ENCODE measurements at regions not wholly inside any gene's neighbourhood (a gene's known extent, or its start where the extent isn't known, plus 50 kb on each side); places are given as distances from the start of the nearest gene placed in this dataset.

DNA sequence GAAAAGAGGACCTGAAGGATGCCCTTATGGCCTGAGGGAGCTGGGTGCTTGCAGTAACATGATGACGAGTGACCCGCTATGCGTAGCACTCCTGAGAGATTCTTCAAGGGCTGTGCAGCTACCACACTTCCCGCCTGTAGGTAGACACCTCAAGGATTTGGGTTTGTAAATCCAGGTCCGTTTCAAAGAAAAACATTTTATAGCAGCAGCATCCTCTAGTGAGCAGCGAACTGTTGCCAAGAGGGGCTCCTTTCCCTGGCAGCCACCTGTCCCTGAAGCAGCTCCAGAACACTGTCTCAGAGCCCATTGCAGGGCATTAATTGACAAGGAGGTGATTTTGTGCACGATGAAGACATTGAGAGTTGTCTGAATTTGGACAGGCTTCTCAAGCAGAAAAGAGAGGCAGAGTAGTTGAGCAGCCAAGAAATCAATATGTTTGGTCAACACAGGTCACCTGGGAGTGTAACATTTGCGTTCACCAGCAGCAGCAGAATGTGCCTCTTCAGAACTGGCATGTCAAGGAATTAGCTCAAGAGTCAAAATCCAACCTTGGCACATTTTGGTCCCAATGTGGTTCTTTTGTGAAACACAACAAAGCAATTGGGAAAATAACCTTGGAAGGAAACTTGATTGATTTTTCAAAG lies 209.8 kb upstream of the MTNR1B start (continued):
- TF ChIP-seq, protein P1, sequence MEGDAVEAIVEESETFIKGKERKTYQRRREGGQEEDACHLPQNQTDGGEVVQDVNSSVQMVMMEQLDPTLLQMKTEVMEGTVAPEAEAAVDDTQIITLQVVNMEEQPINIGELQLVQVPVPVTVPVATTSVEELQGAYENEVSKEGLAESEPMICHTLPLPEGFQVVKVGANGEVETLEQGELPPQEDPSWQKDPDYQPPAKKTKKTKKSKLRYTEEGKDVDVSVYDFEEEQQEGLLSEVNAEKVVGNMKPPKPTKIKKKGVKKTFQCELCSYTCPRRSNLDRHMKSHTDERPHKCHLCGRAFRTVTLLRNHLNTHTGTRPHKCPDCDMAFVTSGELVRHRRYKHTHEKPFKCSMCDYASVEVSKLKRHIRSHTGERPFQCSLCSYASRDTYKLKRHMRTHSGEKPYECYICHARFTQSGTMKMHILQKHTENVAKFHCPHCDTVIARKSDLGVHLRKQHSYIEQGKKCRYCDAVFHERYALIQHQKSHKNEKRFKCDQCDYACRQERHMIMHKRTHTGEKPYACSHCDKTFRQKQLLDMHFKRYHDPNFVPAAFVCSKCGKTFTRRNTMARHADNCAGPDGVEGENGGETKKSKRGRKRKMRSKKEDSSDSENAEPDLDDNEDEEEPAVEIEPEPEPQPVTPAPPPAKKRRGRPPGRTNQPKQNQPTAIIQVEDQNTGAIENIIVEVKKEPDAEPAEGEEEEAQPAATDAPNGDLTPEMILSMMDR (IDR thresholded peaks at IDR 0.05; ENCODE audit: poor library complexity, severe bottlenecking), result no peak
- TF ChIP-seq MXI1 (conservative IDR thresholded peaks at IDR 0.05; ENCODE audit: poor library complexity, severe bottlenecking), result no peak

DNA sequence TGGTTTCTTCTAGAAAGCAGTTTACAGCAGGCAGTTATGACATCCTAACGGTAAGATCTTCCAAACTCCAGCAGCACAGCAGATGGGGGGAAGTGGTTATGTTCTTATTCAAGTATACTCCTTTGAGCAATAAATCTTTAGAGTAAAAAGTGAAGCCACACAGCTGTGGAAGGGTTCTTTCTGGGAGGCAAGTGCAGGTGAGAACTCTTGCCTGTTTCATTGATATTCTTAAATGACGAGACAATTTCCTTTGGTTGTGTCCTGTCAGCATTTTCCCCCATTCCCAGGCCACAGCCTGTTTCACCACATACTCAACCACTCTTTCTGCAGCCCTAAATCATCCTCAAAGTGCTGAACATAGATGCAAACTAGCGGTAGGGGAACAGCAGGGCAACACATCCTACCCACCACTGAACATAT lies 207.3 kb upstream of the MTNR1B start:
- Histone ChIP-seq H2AFZ (ENCODE audit: low read depth, low read length) (no peak overlapping the region), H4K20me1 (ENCODE audit: insufficient read depth) (no peaks in the 10 kb centered on the region), H3K4me2 (ENCODE audit: low read length) (no peak overlapping the region), H3F3A (ENCODE audit: insufficient read depth, low read length, poor library complexity, severe bottlenecking) (no peaks in the 10 kb centered on the region), H3K9me3 (ENCODE audit: low read length) (no peaks in the 10 kb centered on the region), H3K27ac (ENCODE audit: low read length) (no peak overlapping the region), H3K4me3 (ENCODE audit: low read length) (no peak overlapping the region), H3K36me3 (ENCODE audit: insufficient read depth, low read length) (no peaks in the 10 kb centered on the region), H3K9ac (ENCODE audit: low read length) (no peak overlapping the region), H3K79me2 (replicated peaks; ENCODE audit: insufficient read depth, low read length) (no peaks in the 10 kb centered on the region), H3K9me2 (ENCODE audit: insufficient read depth, low read length) (no peaks in the 10 kb centered on the region), H3K27me3 (ENCODE audit: insufficient read depth, low read depth, low read length) (no peaks in the 10 kb centered on the region)
- TF ChIP-seq, protein P1 (IDR thresholded peaks at IDR 0.05; ENCODE audit: poor library complexity, severe bottlenecking), result no peak
- no peak for TF ChIP-seq TAF1 (IDR thresholded peaks at IDR 0.05; ENCODE audit: low read depth)
- TF ChIP-seq SMC3 (conservative IDR thresholded peaks at IDR 0.05; ENCODE audit: poor library complexity), result no peak
- TF ChIP-seq MXI1 (conservative IDR thresholded peaks at IDR 0.05; ENCODE audit: poor library complexity, severe bottlenecking), result no peak

DNA sequence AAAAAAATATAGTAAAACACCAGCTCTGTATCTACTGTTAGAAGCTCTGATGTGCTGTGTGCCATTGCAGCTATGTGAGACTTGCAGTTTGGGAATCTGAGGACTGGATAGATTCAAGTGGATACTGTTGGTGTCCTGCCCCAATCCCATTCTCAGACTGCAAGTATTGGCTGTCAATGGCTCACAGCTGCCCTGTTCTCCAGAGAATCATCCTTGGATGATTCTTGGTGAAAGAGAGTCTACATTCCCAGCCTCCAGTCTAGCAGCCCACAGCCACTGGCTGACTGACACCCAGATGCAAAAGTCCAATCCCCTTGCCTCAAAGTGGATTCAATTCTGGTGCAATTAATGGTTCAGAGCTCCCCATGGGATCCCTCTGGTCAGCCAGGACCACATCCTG lies 206.1 kb upstream of the MTNR1B start:
- Histone ChIP-seq H3K4me3 (ENCODE audit: low read length) (no peak overlapping the region), H3K36me3 (ENCODE audit: insufficient read depth, low read length) (no peaks in the 10 kb centered on the region)
- TF ChIP-seq EP300 (conservative IDR thresholded peaks at IDR 0.05; ENCODE audit: poor library complexity, severe bottlenecking) (no peak), SMC3 (conservative IDR thresholded peaks at IDR 0.05; ENCODE audit: poor library complexity) (no peak), RAD21 (conservative IDR thresholded peaks at IDR 0.05) (no peak), EZH2 (IDR thresholded peaks at IDR 0.05; ENCODE audit: borderline replicate concordance, insufficient read depth, low read length, poor library complexity, severe bottlenecking) (no peak), MXI1 (conservative IDR thresholded peaks at IDR 0.05; ENCODE audit: poor library complexity, severe bottlenecking) (no peak), POLR2AphosphoS5 (IDR thresholded peaks at IDR 0.05) (no peak), TAF1 (IDR thresholded peaks at IDR 0.05; ENCODE audit: low read depth) (no peak), REST (IDR thresholded peaks at IDR 0.05; ENCODE audit: borderline replicate concordance) (no peak)
- TF ChIP-seq, protein P1 (IDR thresholded peaks at IDR 0.05; ENCODE audit: poor library complexity, severe bottlenecking), result no peak

More for the DNA sequence above, 206.1 kb upstream of the MTNR1B start:
- no peak overlapping the region for H3K9ac ChIP-seq (ENCODE audit: low read length)
- no peaks in the 10 kb centered on the region for H3K9me2 ChIP-seq (ENCODE audit: insufficient read depth, low read length)
- H3K9me3 ChIP-seq (ENCODE audit: low read length), result no peaks in the 10 kb centered on the region
- no peaks in the 10 kb centered on the region for H3K27me3 ChIP-seq (ENCODE audit: insufficient read depth, low read depth, low read length)
- H3K4me2 ChIP-seq (ENCODE audit: low read length), result no peak overlapping the region
- no peaks in the 10 kb centered on the region for H3F3A ChIP-seq (ENCODE audit: insufficient read depth, low read length, poor library complexity, severe bottlenecking)
- no peak overlapping the region for H3K27ac ChIP-seq (ENCODE audit: low read length)
- no peak overlapping the region for H2AFZ ChIP-seq (ENCODE audit: low read depth, low read length)
- no peaks in the 10 kb centered on the region for H4K20me1 ChIP-seq (ENCODE audit: insufficient read depth)
- no peaks in the 10 kb centered on the region for H3K79me2 ChIP-seq (replicated peaks; ENCODE audit: insufficient read depth, low read length)

All from neural cell (in vitro differentiated cells).